GM19397 (cell line): ENCODE measurements at regions not wholly inside any gene's neighbourhood (a gene's known extent, or its start where the extent isn't known, plus 50 kb on each side); places are given as distances from the start of the nearest gene placed in this dataset.

Experiments used
- ATAC-seq: cut with Tn5 transposase; IDR thresholded peaks from one replicate; pipeline ENCODE4 v1.9.1; 2021; ENCODE audit warnings: mild to moderate bottlenecking, moderate library complexity; ENCODE audit not compliant: unreplicated experiment

DNA sequence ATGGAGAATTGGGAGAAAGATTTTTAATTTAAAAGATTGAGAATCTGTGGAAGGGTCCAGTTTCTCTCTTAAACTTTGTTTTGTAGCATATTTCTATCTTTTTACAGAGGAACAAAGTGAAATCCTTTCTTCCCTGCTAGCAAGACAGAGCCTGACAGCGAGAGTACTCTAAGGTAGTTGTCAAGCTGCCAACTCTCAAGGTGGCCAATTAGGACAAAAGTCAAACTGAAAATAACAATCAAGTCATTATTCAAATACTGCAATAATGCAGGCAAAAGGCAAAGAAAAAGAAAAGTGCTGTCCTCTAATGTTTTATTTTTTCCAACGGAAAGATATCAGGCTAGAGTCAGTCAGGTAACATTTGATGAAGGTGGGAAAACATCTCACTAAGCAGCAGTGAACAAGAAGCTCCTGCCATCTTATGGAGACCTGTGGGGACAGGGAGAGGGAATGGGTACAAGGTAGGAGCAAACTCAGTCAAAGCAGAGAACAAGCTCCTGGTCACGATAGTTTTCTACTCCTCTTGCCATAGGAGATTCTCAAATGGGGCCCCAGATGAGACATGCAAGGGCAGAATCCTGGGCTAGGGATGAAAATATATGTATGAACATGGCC lies 801.9 kb upstream of the SLITRK1 start:
- no peak for ATAC-seq

DNA sequence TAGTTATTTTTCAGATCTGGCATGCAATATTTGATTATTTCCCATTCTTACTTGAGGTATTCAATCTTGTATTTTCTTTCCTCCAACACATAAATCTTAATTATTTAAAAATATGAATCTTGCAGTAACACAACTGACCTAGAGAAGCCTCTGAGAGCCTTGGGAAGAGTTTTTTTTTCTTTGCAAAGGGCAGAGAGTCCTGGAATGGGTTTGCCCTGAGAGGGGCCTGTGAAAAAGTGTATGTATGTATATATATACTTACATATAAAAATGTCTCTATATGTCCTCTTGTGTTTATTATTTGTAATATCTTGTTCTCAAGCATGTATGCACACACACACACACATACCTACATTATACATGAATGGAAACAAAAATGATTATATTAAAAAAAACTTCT lies 801.2 kb upstream of the SLITRK1 start:
- no peak for ATAC-seq

DNA sequence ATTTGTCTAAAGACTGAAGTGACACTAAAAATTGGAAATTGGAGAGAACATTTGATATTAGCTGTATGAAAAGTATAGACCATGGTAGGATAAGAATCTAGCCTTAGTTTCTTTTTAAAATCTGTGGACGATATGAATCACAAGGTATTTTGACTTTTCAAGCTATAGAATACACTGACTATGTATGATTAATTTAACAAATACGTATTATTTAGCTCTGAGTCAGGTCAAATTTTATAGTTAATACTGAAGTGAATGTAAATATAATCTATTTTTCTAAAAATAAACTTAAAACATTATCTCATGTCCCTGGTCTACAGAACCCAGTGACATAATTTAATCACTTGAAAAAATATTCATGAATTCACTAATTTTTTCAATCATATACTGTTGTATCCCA lies 795.6 kb upstream of the SLITRK1 start:
- ATAC-seq, result no peak

DNA sequence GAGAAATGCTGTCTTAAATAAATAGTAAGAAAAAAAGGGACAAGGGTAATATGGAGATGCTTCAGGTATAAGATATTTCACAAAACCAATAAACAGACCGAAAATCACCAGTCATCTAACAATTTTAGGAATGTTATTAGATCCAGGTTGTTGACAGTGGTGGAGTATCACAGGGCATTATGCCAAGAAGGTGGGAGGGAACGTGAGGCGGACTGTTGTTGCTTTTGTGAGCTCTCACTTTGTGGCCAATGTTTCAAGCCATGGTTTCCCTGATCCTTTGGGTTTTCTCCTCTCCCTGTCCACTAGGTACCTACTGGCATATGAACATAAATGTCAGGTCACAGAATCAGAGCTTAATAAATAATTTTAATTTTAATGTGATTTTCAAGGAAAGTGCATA lies 790.3 kb upstream of the SLITRK1 start:
- no peak for ATAC-seq

DNA sequence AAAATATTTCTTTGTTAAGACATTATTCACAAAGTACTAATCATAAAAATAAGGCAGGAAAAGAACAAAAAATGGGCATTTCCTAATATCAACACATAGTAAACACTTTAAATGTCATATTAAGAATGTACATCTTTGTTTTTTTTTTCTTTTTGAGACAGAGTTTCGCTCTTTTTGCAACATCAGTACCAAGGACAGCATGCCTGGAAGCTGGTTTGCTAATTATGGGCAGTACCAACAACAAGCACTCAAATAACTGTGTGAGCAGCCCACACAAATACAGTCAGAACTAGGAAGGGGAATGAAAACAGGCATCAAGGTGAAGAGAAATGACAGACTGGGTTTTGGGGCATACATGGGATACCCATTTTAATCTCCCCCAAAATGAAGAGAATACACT lies 788.0 kb upstream of the SLITRK1 start:
- no peak for ATAC-seq

DNA sequence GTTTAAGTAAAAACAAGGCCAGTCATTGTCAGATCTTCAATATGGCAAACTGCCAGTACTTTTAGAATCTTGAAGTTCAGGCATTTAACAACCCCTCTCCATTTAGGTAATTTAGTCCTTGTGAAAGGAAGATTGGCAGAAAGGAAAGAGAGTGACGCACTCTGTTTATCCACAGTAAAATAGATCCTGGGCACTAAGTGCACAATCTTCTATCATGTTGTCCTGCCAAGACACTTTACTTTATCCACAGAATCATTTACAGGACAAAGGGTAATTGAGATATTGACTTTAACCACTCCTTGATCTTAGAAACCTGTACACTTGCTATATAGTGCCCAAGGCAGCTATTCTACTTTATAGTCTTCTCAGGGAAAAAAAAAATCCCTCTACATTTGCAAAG lies 786.4 kb upstream of the SLITRK1 start:
- ATAC-seq, result no peak

DNA sequence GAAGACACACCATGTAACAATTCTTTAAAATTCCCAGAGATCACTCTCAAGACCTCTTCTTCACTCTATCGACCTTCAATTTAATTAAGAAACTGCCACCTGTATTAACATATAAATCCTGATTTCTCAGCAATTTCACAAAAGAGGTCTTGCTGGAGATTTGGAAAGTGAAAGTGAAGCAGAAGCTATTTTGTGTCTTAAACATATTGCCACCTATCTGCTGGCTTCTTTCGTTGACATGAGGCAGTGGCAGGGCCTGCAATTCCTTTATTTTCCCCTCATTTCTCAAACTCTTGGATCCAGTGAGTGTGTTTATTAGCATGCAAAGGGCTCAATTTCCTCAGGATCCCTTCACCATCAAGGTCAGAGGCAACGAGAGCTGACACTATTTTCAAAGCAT lies 780.2 kb upstream of the SLITRK1 start:
- no peak for ATAC-seq

DNA sequence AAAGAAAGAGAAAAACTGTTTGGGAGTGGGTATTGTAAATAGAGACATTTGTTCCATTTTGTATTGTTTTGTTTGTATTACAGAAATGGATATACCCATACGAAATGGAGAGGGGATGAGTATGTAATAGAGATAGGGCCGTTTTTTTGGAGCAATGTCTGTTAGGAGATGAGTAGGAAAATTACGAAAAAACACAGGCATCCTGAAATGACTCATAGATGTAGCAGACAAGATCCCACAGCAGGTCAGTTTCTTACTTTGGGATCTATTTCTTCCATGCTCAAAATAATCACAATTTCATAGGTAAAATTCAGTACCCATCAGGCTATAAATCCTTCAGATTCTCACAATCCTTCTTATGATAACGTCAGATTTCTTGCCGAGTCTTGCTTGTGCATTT lies 779.4 kb upstream of the SLITRK1 start:
- ATAC-seq, result no peak

DNA sequence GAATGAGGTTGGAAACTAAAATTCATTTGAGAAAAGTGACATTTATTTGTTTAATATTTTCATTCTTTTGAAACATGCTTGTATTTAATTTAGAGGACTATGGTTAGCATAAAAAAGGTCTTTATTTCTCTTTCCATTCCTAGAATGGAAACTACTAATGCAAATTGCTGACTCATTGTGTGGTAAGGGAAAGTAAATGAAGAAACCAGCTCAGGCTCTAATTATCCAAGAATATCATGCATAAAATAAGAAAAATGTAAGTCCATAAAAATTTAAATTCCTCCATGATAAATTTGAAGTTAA lies 777.0 kb upstream of the SLITRK1 start:
- no peak for ATAC-seq

DNA sequence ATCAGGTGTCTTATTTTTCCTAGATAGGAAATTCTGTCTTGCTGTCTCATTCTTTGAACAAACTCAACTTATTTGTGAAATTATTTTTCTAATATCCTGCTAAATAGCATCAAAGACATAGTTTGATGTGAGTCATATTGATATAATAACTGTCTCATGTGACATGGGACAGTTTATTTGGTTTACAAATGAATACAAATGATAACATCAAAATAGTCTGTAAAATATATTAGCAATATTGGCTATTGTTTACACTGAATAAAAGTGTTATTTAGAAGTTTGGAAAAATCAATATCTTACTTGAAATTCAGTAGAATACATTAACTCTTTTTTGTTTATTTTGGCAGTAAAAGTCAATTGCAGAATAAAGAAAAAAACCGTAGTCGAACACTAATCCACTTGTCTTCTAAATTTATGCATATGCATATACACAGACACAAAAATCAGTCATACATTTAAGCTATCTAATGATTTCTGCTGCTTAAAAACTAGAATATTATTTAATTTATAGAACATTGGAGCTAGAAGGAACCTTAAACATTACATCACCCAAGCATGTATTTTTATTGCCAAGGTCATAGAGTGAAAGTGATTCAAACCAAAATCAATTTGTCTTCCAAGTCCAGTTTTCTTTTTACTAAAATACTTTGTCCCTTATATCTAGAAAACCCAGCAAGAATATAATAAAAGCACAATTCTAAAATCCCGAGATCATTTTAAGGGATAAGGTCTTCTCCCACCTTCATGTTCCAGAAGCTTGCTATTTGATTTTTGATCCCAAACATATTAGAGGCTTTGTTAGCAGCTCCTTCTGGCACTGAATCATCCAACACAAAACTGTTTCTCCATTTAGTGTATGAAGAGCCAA lies 776.5 kb upstream of the SLITRK1 start:
- ATAC-seq, result no peak

DNA sequence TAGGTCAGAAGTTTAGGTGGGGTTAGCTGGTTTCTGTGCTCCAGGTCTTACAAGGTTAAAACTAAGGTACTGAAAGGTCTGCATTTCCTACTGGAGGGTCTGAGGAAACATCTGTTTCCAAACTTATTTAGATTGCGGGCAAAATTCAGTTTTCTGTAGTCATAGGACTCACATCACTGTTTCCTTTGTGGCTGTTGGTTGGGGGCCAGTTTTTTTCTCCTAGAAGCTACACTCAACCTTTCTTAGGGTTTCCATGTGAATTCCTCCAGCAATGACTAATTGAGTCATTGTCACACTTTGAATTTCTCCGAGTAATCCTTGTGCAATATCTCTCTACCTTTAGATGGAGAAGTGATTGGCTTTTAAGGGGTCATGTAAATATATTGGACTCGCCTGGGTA lies 773.4 kb upstream of the SLITRK1 start:
- no peak for ATAC-seq

DNA sequence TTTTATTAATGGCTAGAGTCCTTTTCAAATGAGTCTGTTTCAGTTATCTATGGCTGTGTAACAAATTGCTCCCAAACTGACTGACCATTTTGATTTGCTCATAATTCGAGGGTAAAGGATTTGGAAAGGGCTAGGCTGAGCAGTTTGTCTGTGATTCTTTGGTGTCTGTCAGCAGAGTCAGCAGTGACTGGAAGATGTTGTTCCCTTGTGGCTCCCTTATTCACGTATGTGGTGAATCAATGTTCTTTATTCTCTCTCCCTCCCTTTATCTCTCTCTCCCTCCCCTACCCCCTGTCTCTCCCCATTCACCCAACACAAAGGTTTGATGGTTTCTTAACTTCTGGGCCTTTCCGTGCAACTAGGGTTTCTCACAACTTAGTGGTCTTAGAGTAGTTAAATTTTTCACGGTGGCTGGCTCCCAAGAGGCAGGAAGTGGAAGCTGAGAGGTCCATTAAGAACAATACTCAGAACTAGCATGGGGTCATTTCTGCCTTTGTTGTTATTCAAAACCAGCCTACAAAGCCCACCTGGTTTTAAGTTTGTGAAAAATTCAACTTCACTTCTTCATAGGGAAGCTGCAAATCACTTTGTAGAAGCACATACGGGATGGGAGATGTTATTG lies 772.5 kb upstream of the SLITRK1 start:
- no peak for ATAC-seq

DNA sequence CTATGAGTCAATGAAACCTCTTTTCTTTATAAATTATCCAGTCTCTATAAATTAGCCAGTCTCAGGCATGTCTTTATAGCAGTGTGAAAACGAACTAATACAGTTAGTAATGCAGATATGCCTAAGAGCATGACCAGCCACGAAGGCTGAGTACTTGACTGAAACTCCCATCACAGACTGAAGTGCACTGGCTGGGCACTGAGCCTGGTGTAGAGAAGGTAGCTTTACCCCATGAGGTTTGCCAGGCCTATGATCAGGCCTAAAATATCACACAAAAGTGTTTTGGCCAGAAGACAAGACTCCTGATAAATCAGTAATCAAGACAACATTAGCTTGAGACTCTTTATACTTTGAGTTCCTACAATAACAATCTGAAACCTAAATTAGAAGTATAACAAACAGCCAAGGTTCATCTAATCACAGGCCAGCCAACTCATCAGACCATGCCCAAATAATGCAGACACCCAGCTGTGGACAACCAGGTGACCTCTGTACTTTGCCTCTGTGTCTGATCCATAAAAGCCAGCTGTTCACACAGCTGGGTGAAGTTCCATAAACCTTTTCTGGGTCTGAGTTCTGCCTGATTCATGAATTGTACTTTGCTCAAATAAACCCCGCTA lies 771.8 kb upstream of the SLITRK1 start:
- ATAC-seq, result no peak

DNA sequence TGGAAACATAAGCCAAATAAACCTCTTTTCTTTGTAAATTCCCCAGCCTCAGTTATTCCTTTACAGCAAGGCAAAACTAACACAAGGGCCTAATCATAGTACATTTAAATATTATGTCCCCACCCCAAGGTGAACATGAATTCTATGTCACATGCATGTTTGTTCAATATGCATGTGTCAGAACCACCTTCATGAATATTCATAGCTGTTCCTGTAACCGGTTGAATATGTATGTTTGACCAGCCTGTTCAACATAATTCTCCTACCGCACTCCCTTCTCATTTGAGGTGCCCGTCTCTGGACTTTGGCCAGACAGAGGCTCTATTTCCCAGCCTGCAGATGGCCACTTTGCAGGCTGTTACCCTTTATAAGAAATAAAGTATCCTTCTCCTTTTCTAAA lies 769.4 kb upstream of the SLITRK1 start:
- ATAC-seq, result no peak

DNA sequence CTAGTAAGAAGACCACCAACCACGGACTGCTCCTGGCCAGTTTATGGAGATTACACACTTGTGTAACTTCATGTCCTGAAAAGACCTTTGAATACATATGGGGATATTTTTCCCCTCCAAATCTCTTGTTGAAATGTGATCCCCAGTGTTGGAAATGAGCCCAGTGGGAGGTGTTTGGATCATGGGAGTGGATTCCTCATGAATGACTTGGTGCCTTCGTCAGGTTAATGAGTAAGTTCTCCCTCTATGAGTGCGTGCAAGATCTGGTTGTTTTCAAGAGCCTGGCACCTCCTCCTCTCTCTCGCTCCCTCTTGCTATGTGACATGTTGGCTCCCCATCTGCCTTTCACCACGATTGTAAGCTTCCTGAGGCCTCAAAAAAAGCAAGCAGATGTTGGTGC lies 769.0 kb upstream of the SLITRK1 start:
- no peak for ATAC-seq

DNA sequence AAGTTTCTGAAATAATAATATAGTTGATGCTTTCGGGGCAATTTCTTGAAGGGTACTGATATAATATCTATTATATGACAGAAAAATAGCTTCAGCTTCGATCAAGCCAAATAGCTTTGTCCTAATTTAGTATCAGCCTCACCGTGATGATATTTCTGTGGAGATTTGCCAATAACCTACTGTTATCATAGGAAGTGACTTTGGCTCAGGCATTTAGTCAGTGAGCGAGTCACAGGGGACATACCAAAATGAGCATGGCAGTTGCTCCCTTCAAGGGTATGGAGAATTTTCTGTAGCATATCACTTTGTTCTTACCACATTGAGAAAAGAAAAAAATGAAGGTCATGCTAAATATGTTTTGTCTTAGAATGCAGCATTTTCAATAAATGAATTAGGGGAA lies 767.6 kb upstream of the SLITRK1 start:
- no peak for ATAC-seq

DNA sequence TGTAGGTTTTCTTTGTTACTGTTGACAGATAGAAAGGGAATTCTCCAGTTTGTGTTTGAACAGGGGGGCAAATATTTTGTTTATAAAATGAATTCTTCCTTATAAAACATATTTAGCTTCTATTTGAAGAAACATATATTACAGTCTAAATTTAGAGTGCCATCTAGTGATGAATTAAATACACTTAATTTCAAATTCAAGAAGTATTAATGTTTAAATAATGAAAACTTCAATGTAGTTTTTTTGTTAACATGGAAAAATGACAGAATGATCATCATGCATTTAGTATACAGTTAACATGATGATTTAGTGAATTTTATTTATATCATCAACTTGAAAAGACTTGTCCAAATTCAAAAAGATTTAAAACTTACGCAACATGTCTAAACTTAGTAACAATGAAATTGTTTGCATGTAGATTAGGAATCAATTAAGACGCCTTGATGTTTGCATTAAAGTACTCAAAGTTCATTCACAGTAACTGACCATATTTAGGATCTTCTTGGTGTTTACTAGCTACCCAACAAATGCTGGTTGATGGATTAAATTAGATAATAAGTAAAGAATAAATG lies 765.9 kb upstream of the SLITRK1 start:
- ATAC-seq, result no peak

DNA sequence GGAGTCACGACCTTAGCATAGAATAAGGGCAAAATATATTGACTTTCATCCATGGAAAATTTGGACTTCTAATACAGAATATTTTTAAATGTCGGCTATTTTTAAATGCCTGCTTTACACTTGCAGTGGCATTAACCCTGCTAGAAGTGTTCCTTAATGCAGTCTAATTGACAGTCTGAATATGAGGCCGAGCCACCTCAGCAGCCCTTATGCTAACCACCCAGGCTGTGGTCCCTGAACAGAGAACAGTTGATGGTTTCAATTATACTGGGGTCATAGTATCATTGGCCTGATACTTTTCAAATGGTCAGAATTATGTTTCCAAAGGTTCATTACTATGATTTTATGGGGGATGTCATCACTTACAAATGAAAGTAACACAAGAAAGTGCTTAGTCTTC lies 764.7 kb upstream of the SLITRK1 start:
- no peak for ATAC-seq

DNA sequence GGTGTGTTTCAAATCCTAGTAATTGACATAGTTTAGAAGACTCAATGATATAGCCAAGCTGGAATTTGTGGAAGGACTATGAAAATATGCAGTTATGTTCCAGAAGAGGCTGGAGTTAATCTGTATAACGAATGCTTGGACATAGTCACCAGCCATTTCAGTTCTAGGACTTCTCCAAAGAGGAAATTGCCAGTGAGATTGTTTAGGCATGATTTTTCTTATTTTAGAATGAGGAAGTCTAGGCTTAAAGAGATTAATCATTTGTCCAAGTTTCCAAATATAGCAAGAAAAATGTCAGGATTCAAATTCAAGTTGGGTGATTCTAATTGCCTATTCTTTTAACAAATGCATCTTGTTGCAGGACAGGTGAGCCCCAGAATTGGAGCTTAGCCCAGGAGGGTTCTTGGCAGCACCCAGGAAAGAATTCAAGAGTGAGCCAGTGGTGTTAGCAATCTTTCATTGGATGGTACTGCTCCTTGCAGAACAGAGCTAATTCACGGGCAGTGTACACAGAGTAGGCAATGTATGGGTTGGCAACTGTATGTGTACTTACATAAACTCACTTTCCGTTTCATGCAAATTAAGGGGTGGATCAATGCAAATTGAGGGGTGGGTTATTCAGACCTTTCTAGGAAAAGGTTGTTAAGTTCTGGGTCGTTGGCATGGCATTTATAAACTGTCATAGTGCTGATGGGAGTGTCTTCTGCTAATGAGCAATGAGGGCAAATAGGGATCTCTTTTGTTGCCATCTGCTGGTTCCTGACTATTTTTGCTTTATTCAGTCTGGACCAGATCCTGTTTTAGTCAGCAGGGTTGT lies 763.1 kb upstream of the SLITRK1 start:
- no peak for ATAC-seq

DNA sequence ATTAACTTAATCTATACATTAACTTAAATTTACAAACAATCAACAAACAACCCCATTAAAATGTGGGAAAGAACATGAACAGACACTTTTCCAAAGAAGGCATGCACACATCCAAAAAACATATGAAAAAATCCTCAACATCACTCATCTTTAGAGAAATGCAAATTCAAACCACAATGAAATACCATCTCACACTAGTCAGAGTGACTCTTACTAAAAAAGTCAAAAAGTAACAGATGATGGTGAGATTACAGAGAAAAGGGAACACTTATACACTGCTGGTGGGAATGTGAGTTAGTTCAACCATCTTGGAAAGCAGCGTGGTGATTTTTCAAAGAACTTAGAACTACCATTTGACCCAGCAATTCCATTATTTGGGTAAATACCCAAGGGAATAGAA lies 759.2 kb upstream of the SLITRK1 start:
- ATAC-seq, result no peak

DNA sequence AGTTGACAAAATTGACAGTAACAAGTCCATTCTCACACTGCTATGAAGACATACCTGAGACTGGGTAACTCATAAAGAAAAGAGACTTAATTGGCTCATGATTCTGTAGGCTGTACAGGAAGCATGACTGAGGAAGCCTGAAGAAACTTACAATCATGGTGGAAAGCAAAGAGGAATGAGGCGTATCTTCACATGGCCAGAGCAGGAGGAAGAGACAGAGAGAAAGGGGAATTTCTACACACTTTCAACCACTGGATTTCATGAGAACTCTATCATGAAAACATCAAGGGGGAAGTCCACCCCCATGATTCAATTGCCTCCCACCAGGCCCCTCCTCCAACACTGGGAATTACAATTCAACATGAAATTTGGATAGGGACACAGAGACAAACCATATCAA lies 758.4 kb upstream of the SLITRK1 start:
- ATAC-seq, result no peak
